PC-3 (cell line): ENCODE measurements at regions not wholly inside any gene's neighbourhood (a gene's known extent, or its start where the extent isn't known, plus 50 kb on each side); places are given as distances from the start of the nearest gene placed in this dataset.

Experiments used
- ATAC-seq: fragments of 200-7000 bp; cut with Tn5 transposase; 2 replicates; pipeline ENCODE4 v1.9.1; 2020; ENCODE audit warnings: mild to moderate bottlenecking, moderate library complexity
- BruUV-seq: library from RNA; stranded (reverse); fragments of 400-500 nt; replicated peaks from 2 replicates; lab custom pipeline; 2021; lab: Mats Ljungman, UMichigan
- CTCF ChIA-PET: fragments of 300-600 bp; sonication (Branson Sonifier 250); formaldehyde crosslinking; loops from one replicate; lab custom pipeline; 2022; ENCODE audit warnings: antibody characterized with exemption; lab: Charles Lee
- POLR2A ChIA-PET: fragments of 300-600 bp; sonication (Branson Sonifier 250); formaldehyde crosslinking; loops from one replicate; lab custom pipeline; 2022; ENCODE audit warnings: antibody characterized with exemption; ENCODE audit not compliant: unreplicated experiment; lab: Charles Lee
- DNase-seq: peaks from one replicate; pipeline ENCODE4 v3.0.0-alpha.2; 2015
- H2AFZ ChIP-seq: fragments of 300-600 bp; sonication (generic); 2 replicates; pipeline ENCODE4 v1.6.0; 2016; ENCODE audit warnings: antibody characterized with exemption, low read length
- H3F3A ChIP-seq: fragments of 300-600 bp; sonication (generic); one replicate; pipeline ENCODE4 v1.6.0; 2017; ENCODE audit warnings: antibody characterized with exemption, low read length, control low read depth, mild to moderate bottlenecking; ENCODE audit not compliant: unreplicated experiment
- H3K27ac ChIP-seq: fragments of 300-600 bp; sonication (generic); 2 replicates; pipeline ENCODE4 v1.5.1; 2016; ENCODE audit warnings: mild to moderate bottlenecking, low read length
- H3K27me3 ChIP-seq: fragments of 300-600 bp; sonication (generic); 2 replicates; pipeline ENCODE4 v1.6.1; 2016; ENCODE audit warnings: low read length, mixed read lengths
- H3K36me3 ChIP-seq: fragments of 300-600 bp; sonication (generic); 2 replicates; pipeline ENCODE4 v1.6.1; 2016; ENCODE audit warnings: low read depth, mixed run types, low read length, mixed read lengths
- H3K4me1 ChIP-seq: fragments of 300-600 bp; sonication (generic); 2 replicates; pipeline ENCODE4 v1.5.1; 2016; ENCODE audit warnings: low read length; ENCODE audit not compliant: insufficient read depth
- H3K4me2 ChIP-seq: fragments of 300-600 bp; sonication (generic); 2 replicates; pipeline ENCODE4 v1.6.0; 2016; ENCODE audit warnings: low read length
- H3K4me3 ChIP-seq: fragments of 300-600 bp; sonication (generic); 2 replicates; pipeline ENCODE4 v1.5.1; 2016; ENCODE audit warnings: mild to moderate bottlenecking, low read length, mixed read lengths
- H3K79me2 ChIP-seq: fragments of 300-600 bp; sonication (generic); 2 replicates; pipeline ENCODE4 v1.6.1; 2017; ENCODE audit warnings: low read length, mixed read lengths
- H3K9ac ChIP-seq: fragments of 300-600 bp; sonication (generic); 2 replicates; pipeline ENCODE4 v1.6.0; 2016; ENCODE audit warnings: mild to moderate bottlenecking, low read length
- H3K9me2 ChIP-seq: fragments of 300-600 bp; sonication (generic); replicated peaks from 2 replicates; pipeline ENCODE4 v1.6.1; 2016; ENCODE audit warnings: mixed run types, low read length, mixed read lengths
- H3K9me3 ChIP-seq: fragments of 300-600 bp; sonication (generic); 2 replicates; pipeline ENCODE4 v1.6.1; 2016; ENCODE audit warnings: low read length, mixed read lengths
- H4K20me1 ChIP-seq: fragments of 300-600 bp; sonication (generic); 2 replicates; pipeline ENCODE4 v1.6.1; 2016; ENCODE audit warnings: low read length, mixed read lengths
- EZH2 ChIP-seq: fragments of 300-600 bp; sonication (generic); IDR thresholded peaks from one replicate; pipeline ENCODE4 v1.6.1; 2017; ENCODE audit warnings: antibody characterized with exemption, mild to moderate bottlenecking, low read length; ENCODE audit not compliant: unreplicated experiment
- EZH2phosphoT487 ChIP-seq: fragments of 300-600 bp; sonication (generic); IDR thresholded peaks from 2 replicates; pipeline ENCODE4 v1.6.1; 2018; ENCODE audit warnings: mild to moderate bottlenecking, antibody characterized with exemption, low read length, borderline replicate concordance
- intact Hi-C: fragments of 100-400 bp; cut with micrococcal nuclease; formaldehyde crosslinking; loops from 2 replicates; pipeline ENCODE4 v1.9.0; 2023
- TF ChIP-seq, protein P1 (sequence below): fragments of 300-600 bp; sonication (generic); conservative IDR thresholded peaks from 2 replicates; pipeline ENCODE4 v1.5.1; 2017; ENCODE audit warnings: antibody characterized with exemption, low read depth, mild to moderate bottlenecking, low read length

DNA sequence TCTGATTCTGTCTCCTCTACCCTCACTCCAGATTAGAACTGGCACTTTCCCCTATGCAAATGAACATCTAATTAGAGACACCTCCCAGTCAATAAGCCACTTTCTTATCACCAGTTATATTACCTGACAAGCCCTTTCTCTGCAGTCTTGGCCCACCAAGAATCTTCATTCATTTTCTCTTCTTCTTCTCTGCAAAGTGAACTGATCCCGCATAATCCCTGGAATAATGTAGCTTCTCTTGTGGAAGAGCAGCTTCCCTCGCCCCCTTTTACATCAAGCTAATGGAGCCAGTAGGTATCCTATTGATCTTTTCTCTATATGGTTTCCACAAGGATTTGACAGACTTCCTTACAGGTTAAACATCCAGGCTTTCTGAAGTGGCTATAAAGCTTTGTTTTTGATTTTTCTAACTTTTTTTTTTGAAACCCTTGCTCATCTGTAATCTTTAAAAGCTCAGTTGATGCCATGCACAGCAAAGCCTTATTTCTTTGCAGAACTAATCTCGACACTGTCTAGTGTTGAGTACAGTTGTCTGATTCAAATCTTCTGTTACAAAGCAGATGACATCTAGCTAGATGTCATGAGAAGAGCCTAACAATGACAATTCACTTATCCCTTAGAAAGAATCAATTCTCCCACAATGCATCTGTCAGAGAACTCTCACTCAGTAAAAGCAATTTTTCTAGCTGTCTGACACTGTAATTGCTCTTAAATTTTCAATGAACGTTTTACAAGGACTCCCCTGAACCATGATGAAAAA, 281.4 kb downstream of the ISL1 start:
- no TSS peak for BruUV-seq
- H3K9ac ChIP-seq: no peak overlapping the region
- no peaks in the 10 kb centered on the region for H3K79me2 ChIP-seq
- ATAC-seq (no peak), DNase-seq (no peak)
- intact Hi-C loops: no loop called here
- no peaks in the 10 kb centered on the region for H4K20me1 ChIP-seq
- no peak overlapping the region for H3K27ac ChIP-seq
- H3K9me2 ChIP-seq: no peaks in the 10 kb centered on the region
- H3F3A ChIP-seq: no peaks in the 10 kb centered on the region
- no peak for TF ChIP-seq EZH2
- TF ChIP-seq, protein P1, sequence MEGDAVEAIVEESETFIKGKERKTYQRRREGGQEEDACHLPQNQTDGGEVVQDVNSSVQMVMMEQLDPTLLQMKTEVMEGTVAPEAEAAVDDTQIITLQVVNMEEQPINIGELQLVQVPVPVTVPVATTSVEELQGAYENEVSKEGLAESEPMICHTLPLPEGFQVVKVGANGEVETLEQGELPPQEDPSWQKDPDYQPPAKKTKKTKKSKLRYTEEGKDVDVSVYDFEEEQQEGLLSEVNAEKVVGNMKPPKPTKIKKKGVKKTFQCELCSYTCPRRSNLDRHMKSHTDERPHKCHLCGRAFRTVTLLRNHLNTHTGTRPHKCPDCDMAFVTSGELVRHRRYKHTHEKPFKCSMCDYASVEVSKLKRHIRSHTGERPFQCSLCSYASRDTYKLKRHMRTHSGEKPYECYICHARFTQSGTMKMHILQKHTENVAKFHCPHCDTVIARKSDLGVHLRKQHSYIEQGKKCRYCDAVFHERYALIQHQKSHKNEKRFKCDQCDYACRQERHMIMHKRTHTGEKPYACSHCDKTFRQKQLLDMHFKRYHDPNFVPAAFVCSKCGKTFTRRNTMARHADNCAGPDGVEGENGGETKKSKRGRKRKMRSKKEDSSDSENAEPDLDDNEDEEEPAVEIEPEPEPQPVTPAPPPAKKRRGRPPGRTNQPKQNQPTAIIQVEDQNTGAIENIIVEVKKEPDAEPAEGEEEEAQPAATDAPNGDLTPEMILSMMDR: no peak
- no peak for TF ChIP-seq EZH2phosphoT487
- ChIA-PET POLR2A (no interaction called here), CTCF (no interaction called here)
- no peaks in the 10 kb centered on the region for H3K9me3 ChIP-seq
- no peak overlapping the region for H3K4me3 ChIP-seq
- H3K36me3 ChIP-seq: no peaks in the 10 kb centered on the region
- no peak overlapping the region for H3K4me2 ChIP-seq
- no peaks in the 10 kb centered on the region for H3K4me1 ChIP-seq
- H2AFZ ChIP-seq: no peak overlapping the region
- no peaks in the 10 kb centered on the region for H3K27me3 ChIP-seq

DNA sequence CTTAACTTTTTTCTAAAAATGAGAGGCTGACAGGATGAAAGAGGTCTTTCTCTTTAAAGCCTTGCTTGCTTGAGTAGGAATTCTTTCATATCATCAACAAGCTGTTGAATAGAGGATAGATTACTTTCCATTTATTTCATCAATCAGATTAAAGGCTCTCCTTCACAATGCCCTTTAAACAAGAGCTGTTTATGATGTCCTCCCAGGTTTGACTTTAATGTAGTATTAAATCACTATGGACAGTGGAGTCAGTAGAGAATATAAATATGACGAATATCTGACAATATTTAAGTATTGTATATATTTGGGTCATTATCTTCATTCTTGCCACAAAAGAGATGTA, 282.0 kb downstream of the ISL1 start:
- TF ChIP-seq, protein P1: no peak
- TF ChIP-seq EZH2phosphoT487 (no peak), EZH2 (no peak)
- BruUV-seq: no TSS peak
- CTCF ChIA-PET: no interaction called here
- Histone ChIP-seq H3K79me2 (no peaks in the 10 kb centered on the region), H3K9ac (no peak overlapping the region), H3K4me1 (no peaks in the 10 kb centered on the region), H3F3A (no peaks in the 10 kb centered on the region), H2AFZ (no peak overlapping the region), H3K4me3 (no peak overlapping the region), H3K27ac (no peak overlapping the region), H3K27me3 (no peaks in the 10 kb centered on the region), H4K20me1 (no peaks in the 10 kb centered on the region), H3K9me2 (no peaks in the 10 kb centered on the region), H3K36me3 (no peaks in the 10 kb centered on the region), H3K9me3 (no peaks in the 10 kb centered on the region), H3K4me2 (no peak overlapping the region)
- DNase-seq: no peak
- POLR2A ChIA-PET: no interaction called here
- no peak for ATAC-seq
- intact Hi-C loops: no loop called here

DNA sequence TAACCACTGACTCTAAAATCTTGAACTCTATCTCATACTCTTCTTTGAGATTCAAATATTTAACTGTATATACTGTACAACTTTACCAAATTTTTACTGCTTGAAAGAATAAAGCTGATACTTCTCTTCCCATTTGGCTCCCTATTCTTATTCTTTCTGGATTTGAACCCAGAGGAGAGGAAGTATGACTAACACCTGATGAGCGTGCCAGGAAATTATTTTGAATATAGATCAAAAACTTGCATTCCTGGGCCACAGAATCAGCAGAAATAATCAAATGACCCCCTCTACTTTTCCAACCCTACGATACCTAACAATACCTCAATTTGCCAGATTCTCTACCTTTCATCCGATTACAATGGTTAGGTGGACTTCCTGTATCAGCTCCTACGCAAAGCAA, 285.8 kb downstream of the ISL1 start:
- Histone ChIP-seq H3K79me2 (no peaks in the 10 kb centered on the region), H3K27ac (no peak overlapping the region), H4K20me1 (no peaks in the 10 kb centered on the region), H3K27me3 (no peaks in the 10 kb centered on the region), H3K4me1 (no peaks in the 10 kb centered on the region), H3K9me2 (no peaks in the 10 kb centered on the region), H3K4me3 (no peak overlapping the region), H3K9ac (no peak overlapping the region), H3K36me3 (no peaks in the 10 kb centered on the region), H3F3A (no peaks in the 10 kb centered on the region), H3K4me2 (no peak overlapping the region), H3K9me3 (no peaks in the 10 kb centered on the region), H2AFZ (no peak overlapping the region)
- no TSS peak for BruUV-seq
- DNase-seq (no peak), ATAC-seq (no peak)
- intact Hi-C loops: no loop called here
- ChIA-PET POLR2A (no interaction called here), CTCF (no interaction called here)
- TF ChIP-seq EZH2 (no peak), EZH2phosphoT487 (no peak)
- TF ChIP-seq, protein P1: no peak
